Activated CD4-positive, alpha-beta T cell treated with anti-CD3 and anti-CD28 coated beads for 36 hours (primary cell): ENCODE measurements at regions not wholly inside any gene's neighbourhood (a gene's known extent, or its start where the extent isn't known, plus 50 kb on each side); places are given as distances from the start of the nearest gene placed in this dataset.

Experiments
- ATAC-seq: fragments of 200-7000 bp; cut with Tn5 transposase; one replicate; pipeline ENCODE4 v1.10.0; 2021; ENCODE audit warnings: mild to moderate bottlenecking, moderate library complexity
- CTCF ChIA-PET: fragments of 350-600 bp; sonication (Branson Sonifier 250); formaldehyde crosslinking; loops from one replicate; lab custom pipeline; 2021; ENCODE audit warnings: antibody characterized with exemption; lab: Charles Lee
- POLR2A ChIA-PET: fragments of 350-600 bp; sonication (Branson Sonifier 250); formaldehyde crosslinking; loops from one replicate; lab custom pipeline; 2021; ENCODE audit warnings: antibody characterized with exemption, inconsistent platforms; lab: Charles Lee
- DNase-seq: peaks from one replicate; pipeline ENCODE4 v3.0.0-alpha.2; 2020
- H3K27ac Mint-ChIP-seq: one replicate; pipeline ENCODE4 v1.8.0; 2021; ENCODE audit warnings: mixed read lengths
- H3K27me3 Mint-ChIP-seq: one replicate; pipeline ENCODE4 v1.8.0; 2021; ENCODE audit warnings: mixed read lengths
- H3K36me3 Mint-ChIP-seq: one replicate; pipeline ENCODE4 v1.8.0; 2021; ENCODE audit warnings: low read depth, mixed read lengths
- H3K4me1 Mint-ChIP-seq: one replicate; pipeline ENCODE4 v1.8.0; 2021; ENCODE audit warnings: mixed read lengths
- H3K4me3 Mint-ChIP-seq: one replicate; pipeline ENCODE4 v1.8.0; 2021; ENCODE audit warnings: mild to moderate bottlenecking, moderate library complexity, mixed read lengths
- H3K9me3 Mint-ChIP-seq: one replicate; pipeline ENCODE4 v1.8.0; 2021; ENCODE audit warnings: low read depth, mixed read lengths
- intact Hi-C, 2 experiments: fragments of 100-400 bp; cut with DNase I in 1 of 2; cut with micrococcal nuclease in 1 of 2; formaldehyde crosslinking; loops; one replicate each; pipeline versions ENCODE4 v1.14.2 to v1.15.1; 2022 to 2024; cut with DNase I, micrococcal nuclease

- Mint-ChIP-seq H3K27ac (no peak overlapping the region), H3K4me1 (peaks cover 8% of the 10 kb centered on the region), H3K4me3 (no peak overlapping the region), H3K9me3 (no peaks in the 10 kb centered on the region), H3K36me3 (no peaks in the 10 kb centered on the region), H3K27me3 (no peaks in the 10 kb centered on the region)
- ChIA-PET CTCF (interaction anchor here (0.7 to 1.5 kb wide), 3 partner anchors 11 to 24 kb away, joined by 3 to 4 read pairs (median 3); no protein-coding TSS in a partner anchor), POLR2A (no interaction called here)
- ATAC-seq (peak; percentile 88), DNase-seq (peak; percentile 21)
- intact Hi-C loops = no loop called here
Measured at GRCh38 chr15:66638377-66638776, 63.7 kb upstream of the SMAD6 start.

- H3K36me3 Mint-ChIP-seq = no peaks in the 10 kb centered on the region
- ChIA-PET POLR2A (no interaction called here), CTCF (no interaction called here)
- H3K9me3 Mint-ChIP-seq = no peaks in the 10 kb centered on the region
- peaks cover 8% of the 10 kb centered on the region for H3K4me1 Mint-ChIP-seq
- DNase-seq (no peak), ATAC-seq (no peak)
- H3K27ac Mint-ChIP-seq = no peak overlapping the region
- no peak overlapping the region for H3K4me3 Mint-ChIP-seq
- H3K27me3 Mint-ChIP-seq = no peaks in the 10 kb centered on the region
- intact Hi-C loops = no loop called here
Measured at GRCh38 chr15:66641485-66642315, 60.3 kb upstream of the SMAD6 start.

- Mint-ChIP-seq H3K9me3 (no peaks in the 10 kb centered on the region), H3K4me3 (no peak overlapping the region), H3K36me3 (no peaks in the 10 kb centered on the region), H3K27ac (no peak overlapping the region), H3K4me1 (peaks cover 8% of the 10 kb centered on the region), H3K27me3 (no peaks in the 10 kb centered on the region)
- ChIA-PET CTCF (interaction anchor here (0.6 kb wide), 1 partner anchor 696 kb away, joined by 3 read pairs; no protein-coding TSS in a partner anchor), POLR2A (no interaction called here)
- DNase-seq (no peak), ATAC-seq (no peak)
- intact Hi-C loops = no loop called here
Measured at GRCh38 chr15:66642514-66642913, 59.5 kb upstream of the SMAD6 start.

GRCh38 chr15:66643033-66643432 lies 59.0 kb upstream of the SMAD6 start:
- H3K9me3 Mint-ChIP-seq = no peaks in the 10 kb centered on the region
- intact Hi-C loops = no loop called here
- no peak overlapping the region for H3K27ac Mint-ChIP-seq
- ATAC-seq (no peak), DNase-seq (no peak)
- H3K4me3 Mint-ChIP-seq = no peak overlapping the region
- ChIA-PET POLR2A (no interaction called here), CTCF (no interaction called here)
- H3K36me3 Mint-ChIP-seq = no peaks in the 10 kb centered on the region
- peaks cover 8% of the 10 kb centered on the region for H3K4me1 Mint-ChIP-seq
- no peaks in the 10 kb centered on the region for H3K27me3 Mint-ChIP-seq

- ChIA-PET POLR2A (no interaction called here), CTCF (no interaction called here)
- ATAC-seq = no peak
- no peaks in the 10 kb centered on the region for H3K36me3 Mint-ChIP-seq
- H3K4me1 Mint-ChIP-seq = no peaks in the 10 kb centered on the region
- no peaks in the 10 kb centered on the region for H3K27me3 Mint-ChIP-seq
- intact Hi-C loops = no loop called here
- no peak for DNase-seq
- no peak overlapping the region for H3K4me3 Mint-ChIP-seq
- H3K27ac Mint-ChIP-seq = no peak overlapping the region
- no peaks in the 10 kb centered on the region for H3K9me3 Mint-ChIP-seq
Measured at GRCh38 chr15:66644000-66644787, 57.8 kb upstream of the SMAD6 start.

GRCh38 chr15:66644869-66645268 lies 57.2 kb upstream of the SMAD6 start:
- CTCF ChIA-PET = interaction anchor here (0.6 kb wide), 1 partner anchor 26 kb away, joined by 5 read pairs; no protein-coding TSS in a partner anchor
- Mint-ChIP-seq H3K27me3 (no peaks in the 10 kb centered on the region), H3K36me3 (no peaks in the 10 kb centered on the region)

GRCh38 chr15:66646308-66646707 lies 55.7 kb upstream of the SMAD6 start:
- CTCF ChIA-PET = interaction anchor here (0.9 to 1.1 kb wide), 3 partner anchors 26 to 1397 kb away, joined by 3 to 4 read pairs (median 3); no protein-coding TSS in a partner anchor
- DNase-seq (no peak), ATAC-seq (no peak)
- intact Hi-C loops = no loop called here
- no peak overlapping the region for H3K27ac Mint-ChIP-seq
- POLR2A ChIA-PET = no interaction called here
- no peaks in the 10 kb centered on the region for H3K4me1 Mint-ChIP-seq
- H3K36me3 Mint-ChIP-seq = no peaks in the 10 kb centered on the region
- H3K27me3 Mint-ChIP-seq = no peaks in the 10 kb centered on the region
- H3K9me3 Mint-ChIP-seq = no peaks in the 10 kb centered on the region
- H3K4me3 Mint-ChIP-seq = no peak overlapping the region

More at GRCh38 chr15:66644869-66645268, 57.2 kb upstream of the SMAD6 start:
- Mint-ChIP-seq H3K27ac (no peak overlapping the region), H3K4me3 (no peak overlapping the region), H3K9me3 (no peaks in the 10 kb centered on the region), H3K4me1 (no peaks in the 10 kb centered on the region)
- POLR2A ChIA-PET = no interaction called here
- ATAC-seq = no peak
- intact Hi-C loops = no loop called here
- DNase-seq = no peak

- DNase-seq = no peak
- H3K36me3 Mint-ChIP-seq = no peaks in the 10 kb centered on the region
- H3K9me3 Mint-ChIP-seq = no peaks in the 10 kb centered on the region
- ChIA-PET CTCF (interaction anchor here (0.6 to 1.1 kb wide), 3 partner anchors 27 to 56 kb away, joined by 3 to 4 read pairs (median 3); no protein-coding TSS in a partner anchor), POLR2A (interaction anchor here (0.5 kb wide), 1 partner anchor 165 kb away, joined by 4 read pairs; no protein-coding TSS in a partner anchor)
- intact Hi-C loops = no loop called here
- no peaks in the 10 kb centered on the region for H3K4me1 Mint-ChIP-seq
- no peak for ATAC-seq
- no peak overlapping the region for H3K27ac Mint-ChIP-seq
- no peaks in the 10 kb centered on the region for H3K27me3 Mint-ChIP-seq
- H3K4me3 Mint-ChIP-seq = no peak overlapping the region
Measured at GRCh38 chr15:66646799-66647198, 55.2 kb upstream of the SMAD6 start.

- no peak overlapping the region for H3K27ac Mint-ChIP-seq
- CTCF ChIA-PET = interaction anchor here (0.6 to 1.1 kb wide), 2 partner anchors 28 to 55 kb away, joined by 3 read pairs; no protein-coding TSS in a partner anchor
- POLR2A ChIA-PET = interaction anchor here (0.5 kb wide), 1 partner anchor 164 kb away, joined by 4 read pairs; no protein-coding TSS in a partner anchor
Measured at GRCh38 chr15:66647358-66647757, 54.7 kb upstream of the SMAD6 start.

GRCh38 chr15:66648588-66648987 lies 53.4 kb upstream of the SMAD6 start:
- ChIA-PET POLR2A (no interaction called here), CTCF (no interaction called here)
- DNase-seq (no peak), ATAC-seq (no peak)
- Mint-ChIP-seq H3K27ac (no peak overlapping the region), H3K4me1 (no peaks in the 10 kb centered on the region), H3K4me3 (no peak overlapping the region), H3K9me3 (no peaks in the 10 kb centered on the region), H3K27me3 (no peaks in the 10 kb centered on the region), H3K36me3 (no peaks in the 10 kb centered on the region)
- intact Hi-C loops = no loop called here

More at GRCh38 chr15:66647358-66647757, 54.7 kb upstream of the SMAD6 start:
- Mint-ChIP-seq H3K27me3 (no peaks in the 10 kb centered on the region), H3K36me3 (no peaks in the 10 kb centered on the region), H3K9me3 (no peaks in the 10 kb centered on the region), H3K4me3 (no peak overlapping the region), H3K4me1 (no peaks in the 10 kb centered on the region)
- ATAC-seq (no peak), DNase-seq (no peak)
- intact Hi-C loops = no loop called here

GRCh38 chr15:66649235-66649984 lies 52.6 kb upstream of the SMAD6 start:
- POLR2A ChIA-PET = no interaction called here

More at GRCh38 chr15:66649235-66649984, 52.6 kb upstream of the SMAD6 start:
- intact Hi-C loops = no loop called here
- no peak for DNase-seq
- H3K4me1 Mint-ChIP-seq = no peaks in the 10 kb centered on the region
- no peak for ATAC-seq
- no peaks in the 10 kb centered on the region for H3K27me3 Mint-ChIP-seq
- H3K9me3 Mint-ChIP-seq = no peaks in the 10 kb centered on the region
- H3K4me3 Mint-ChIP-seq = no peak overlapping the region
- no peaks in the 10 kb centered on the region for H3K36me3 Mint-ChIP-seq
- CTCF ChIA-PET = no interaction called here
- no peak overlapping the region for H3K27ac Mint-ChIP-seq
